HL-60 (cell line): ENCODE measurements at regions not wholly inside any gene's neighbourhood (a gene's known extent, or its start where the extent isn't known, plus 50 kb on each side); places are given as distances from the start of the nearest gene placed in this dataset.

ENCODE experiments used
- DNase-seq, 2 experiments: peaks; one replicate each; pipeline ENCODE4 v3.0.0-alpha.2; 2010 to 2020; ENCODE audit warnings: low read depth in 1 of 2, low spot score in 1 of 2
- H3K27ac ChIP-seq: fragments of 250-450 bp; sonication (Bioruptor Pico); replicated peaks from 2 replicates; pipeline ENCODE4 v1.5.1; 2020; ENCODE audit warnings: mild to moderate bottlenecking, moderate library complexity
- H3K27me3 ChIP-seq: fragments of 250-450 bp; sonication (Bioruptor Pico); 2 replicates; pipeline ENCODE4 v1.5.1; 2021; ENCODE audit warnings: mild to moderate bottlenecking, moderate library complexity; ENCODE audit not compliant: insufficient read depth, poor library complexity, severe bottlenecking
- H3K4me3 ChIP-seq: replicated peaks from 2 replicates; pipeline ENCODE4 v1.5.1; 2011; ENCODE audit warnings: mild to moderate bottlenecking, control low read depth, low read length; ENCODE audit not compliant: insufficient read depth
- CTCF ChIP-seq: IDR thresholded peaks from one replicate; pipeline ENCODE4 v1.5.1; 2011; ENCODE audit warnings: low read length, control low read depth, inconsistent platforms; ENCODE audit not compliant: insufficient read depth
- GABPA ChIP-seq: IDR thresholded peaks from 2 replicates; pipeline ENCODE4 v1.6.1; 2012; ENCODE audit warnings: low read depth
- POLR2AphosphoS5 ChIP-seq: IDR thresholded peaks from 2 replicates; pipeline ENCODE4 v1.6.1; 2012; ENCODE audit warnings: low read depth
- REST ChIP-seq: IDR thresholded peaks from 2 replicates; pipeline ENCODE4 v1.6.1; 2012; ENCODE audit warnings: low read depth; ENCODE audit not compliant: insufficient replicate concordance
- SPI1 ChIP-seq: IDR thresholded peaks from 2 replicates; pipeline ENCODE4 v1.6.1; 2012; ENCODE audit warnings: low read depth, mild to moderate bottlenecking, borderline replicate concordance

- DNase-seq, result no peak
- Histone ChIP-seq H3K4me3 (no peak overlapping the region), H3K27me3 (no peaks in the 10 kb centered on the region), H3K27ac (no peak overlapping the region)
- TF ChIP-seq SPI1 (no peak), REST (no peak), CTCF (no peak), GABPA (no peak), POLR2AphosphoS5 (no peak)
Observed at GRCh38 chr10:29765330-29765729, 130.6 kb upstream of the SVIL start.

GRCh38 chr10:29763396-29763795 lies 128.6 kb upstream of the SVIL start:
- DNase-seq, result no peak
- H3K4me3 ChIP-seq, result no peak overlapping the region
- H3K27ac ChIP-seq, result no peak overlapping the region
- TF ChIP-seq CTCF (no peak), POLR2AphosphoS5 (no peak), REST (no peak), GABPA (no peak), SPI1 (no peak)
- H3K27me3 ChIP-seq, result no peaks in the 10 kb centered on the region

GRCh38 chr10:29761916-29762315 lies 127.1 kb upstream of the SVIL start:
- TF ChIP-seq REST, result no peak
- no peak for TF ChIP-seq GABPA
- TF ChIP-seq CTCF, result no peak
- TF ChIP-seq POLR2AphosphoS5, result no peak
- TF ChIP-seq SPI1, result no peak
- DNase-seq, result no peak
- no peak overlapping the region for H3K4me3 ChIP-seq
- no peak overlapping the region for H3K27ac ChIP-seq
- no peaks in the 10 kb centered on the region for H3K27me3 ChIP-seq
